GM18498 (cell line): ENCODE measurements at regions not wholly inside any gene's neighbourhood (a gene's known extent, or its start where the extent isn't known, plus 50 kb on each side); places are given as distances from the start of the nearest gene placed in this dataset.
"Not testable (repeated sequence)": the region's sequence is repeated elsewhere in the genome, so short reads cannot be mapped to it uniquely, and the experiment has no call there.

Experiments
- ATAC-seq: cut with Tn5 transposase; IDR thresholded peaks from one replicate; pipeline ENCODE4 v1.9.1; 2021; ENCODE audit warnings: mild to moderate bottlenecking, moderate library complexity; ENCODE audit not compliant: unreplicated experiment

- ATAC-seq, result no peak
These were observed 118.2 kb upstream of the IL15 start for GRCh38 chr4:141518222-141518621.

GRCh38 chr4:141524116-141524515, 112.3 kb upstream of the IL15 start:
- no peak for ATAC-seq

GRCh38 chr4:141524841-141525240, 111.5 kb upstream of the IL15 start:
- no peak for ATAC-seq

- no peak for ATAC-seq
These were observed 105.8 kb upstream of the IL15 start for GRCh38 chr4:141530627-141531026.

GRCh38 chr4:141534985-141535384, 101.4 kb upstream of the IL15 start:
- no peak for ATAC-seq

- ATAC-seq, result no peak
These were observed 98.4 kb upstream of the IL15 start for GRCh38 chr4:141538001-141538400.

GRCh38 chr4:141540643-141541042, 95.7 kb upstream of the IL15 start:
- no peak for ATAC-seq

- ATAC-seq, result no peak
These were observed 94.5 kb upstream of the IL15 start for GRCh38 chr4:141541851-141542250.

GRCh38 chr4:141543176-141543575, 93.2 kb upstream of the IL15 start:
- ATAC-seq, result no peak

GRCh38 chr4:141543706-141544105, 92.7 kb upstream of the IL15 start:
- no peak for ATAC-seq

- no peak for ATAC-seq
These were observed 87.6 kb upstream of the IL15 start for GRCh38 chr4:141548791-141549190.

- peak; percentile 44 for ATAC-seq
These were observed 76.3 kb upstream of the IL15 start for GRCh38 chr4:141560056-141560455.

- no peak for ATAC-seq
These were observed 73.7 kb upstream of the IL15 start for GRCh38 chr4:141562649-141563048.

- no peak for ATAC-seq
These were observed 72.7 kb upstream of the IL15 start for GRCh38 chr4:141563723-141564122.

- ATAC-seq, result not testable (repeated sequence)
These were observed 71.4 kb upstream of the IL15 start for GRCh38 chr4:141564961-141565360.

- ATAC-seq, result peak; percentile 59
These were observed 70.8 kb upstream of the IL15 start for GRCh38 chr4:141565379-141566089.

GRCh38 chr4:141567326-141567915, 69.0 kb upstream of the IL15 start:
- no peak for ATAC-seq

GRCh38 chr4:141569141-141569540, 67.2 kb upstream of the IL15 start:
- no peak for ATAC-seq

- no peak for ATAC-seq
These were observed 66.1 kb upstream of the IL15 start for GRCh38 chr4:141570290-141570689.

- ATAC-seq, result no peak
These were observed 65.0 kb upstream of the IL15 start for GRCh38 chr4:141571362-141571761.

- no peak for ATAC-seq
These were observed 64.6 kb upstream of the IL15 start for GRCh38 chr4:141571793-141572192.

GRCh38 chr4:141573678-141574077, 62.7 kb upstream of the IL15 start:
- ATAC-seq, result no peak

- ATAC-seq, result no peak
These were observed 60.5 kb upstream of the IL15 start for GRCh38 chr4:141575884-141576283.
